IPS-18c (cell line): ENCODE measurements at regions not wholly inside any gene's neighbourhood (a gene's known extent, or its start where the extent isn't known, plus 50 kb on each side); places are given as distances from the start of the nearest gene placed in this dataset.
"Not testable (repeated sequence)": the region's sequence is repeated elsewhere in the genome, so short reads cannot be mapped to it uniquely, and the experiment has no call there.

Experiments
- H3K4me3 ChIP-seq: 2 replicates; pipeline ENCODE4 v1.7.0; 2013; ENCODE audit warnings: low read depth, mild to moderate bottlenecking, low read length, moderate library complexity; ENCODE audit not compliant: insufficient read depth
- H3K9me3 ChIP-seq: one replicate; pipeline ENCODE4 v1.6.1; 2013; ENCODE audit warnings: mild to moderate bottlenecking, low read length, moderate library complexity; ENCODE audit not compliant: control insufficient read depth, insufficient read depth

DNA sequence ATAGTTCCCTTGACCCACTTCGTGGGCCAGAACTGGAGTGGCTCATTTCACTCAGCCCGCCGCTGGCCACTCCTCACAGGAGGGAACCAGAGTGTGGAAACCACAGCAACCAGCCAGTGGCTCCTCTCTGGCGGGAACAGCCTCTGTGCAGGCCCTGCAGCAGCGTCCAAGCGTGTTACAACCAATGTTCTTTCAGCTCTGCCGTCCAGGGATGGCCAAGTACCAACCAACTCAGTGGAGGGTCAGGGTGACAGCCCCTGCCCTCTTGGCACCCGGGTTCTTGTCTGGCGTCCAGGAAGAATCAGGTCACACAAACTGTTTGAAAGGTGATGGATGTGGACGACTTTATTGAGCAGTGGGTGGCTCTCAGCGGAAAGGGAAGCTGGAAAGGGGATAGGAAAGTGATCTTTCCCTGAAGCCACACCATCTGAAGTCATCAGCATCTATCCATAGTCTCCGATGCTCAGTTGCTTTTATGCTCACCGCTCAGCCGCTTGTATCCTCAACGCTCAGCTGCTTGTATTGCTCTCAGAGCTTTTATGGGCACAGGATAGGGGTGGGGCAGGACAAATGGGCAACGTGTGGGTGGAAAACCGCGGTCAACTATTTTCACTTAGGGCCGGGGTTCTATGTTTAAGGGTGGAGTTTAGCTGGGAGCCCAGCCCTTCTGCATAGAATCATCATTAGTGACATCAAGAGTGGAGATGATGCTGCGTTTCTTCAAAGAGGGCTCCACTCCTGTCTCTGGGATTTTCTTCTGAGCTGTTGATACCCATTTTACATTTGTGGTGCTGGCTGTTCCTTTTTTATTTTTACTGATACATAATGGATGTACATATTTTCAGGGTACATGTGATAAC lies 250.2 kb downstream of the RRAGC start:
- no peak overlapping the region for H3K4me3 ChIP-seq
- H3K9me3 ChIP-seq = no peaks in the 10 kb centered on the region

DNA sequence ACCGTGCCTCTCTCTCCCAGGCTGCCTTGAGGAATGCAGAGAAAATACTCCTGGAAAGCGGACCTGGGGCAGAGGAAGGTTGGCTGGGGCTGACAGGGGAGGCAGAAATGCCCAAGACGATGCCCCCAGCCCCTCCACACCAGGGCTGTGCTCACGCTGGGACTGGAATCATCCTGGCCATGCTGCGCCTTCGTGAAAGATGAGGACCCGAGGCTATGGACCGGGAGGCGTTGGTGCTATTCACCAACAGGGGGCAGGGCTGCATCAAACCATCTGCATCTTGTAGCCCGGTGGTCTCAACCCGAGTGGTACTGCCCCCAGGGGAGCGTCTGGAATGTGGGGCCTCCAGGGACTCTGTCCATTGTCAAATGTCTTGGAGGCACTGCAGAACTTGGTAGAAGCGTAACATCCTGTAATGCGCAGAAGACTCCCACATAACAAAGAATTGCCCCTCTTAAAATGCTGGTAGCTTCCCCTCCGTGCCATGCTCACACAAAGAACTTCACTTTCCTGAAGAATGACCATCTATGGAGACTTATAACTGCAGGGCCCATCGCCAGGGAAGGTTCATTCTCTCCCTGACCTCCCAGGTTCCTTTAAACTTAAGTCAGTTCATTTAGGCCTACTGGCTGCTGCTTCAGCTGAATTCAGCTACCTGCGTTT lies 251.2 kb downstream of the RRAGC start:
- H3K9me3 ChIP-seq = no peaks in the 10 kb centered on the region
- no peak overlapping the region for H3K4me3 ChIP-seq

DNA sequence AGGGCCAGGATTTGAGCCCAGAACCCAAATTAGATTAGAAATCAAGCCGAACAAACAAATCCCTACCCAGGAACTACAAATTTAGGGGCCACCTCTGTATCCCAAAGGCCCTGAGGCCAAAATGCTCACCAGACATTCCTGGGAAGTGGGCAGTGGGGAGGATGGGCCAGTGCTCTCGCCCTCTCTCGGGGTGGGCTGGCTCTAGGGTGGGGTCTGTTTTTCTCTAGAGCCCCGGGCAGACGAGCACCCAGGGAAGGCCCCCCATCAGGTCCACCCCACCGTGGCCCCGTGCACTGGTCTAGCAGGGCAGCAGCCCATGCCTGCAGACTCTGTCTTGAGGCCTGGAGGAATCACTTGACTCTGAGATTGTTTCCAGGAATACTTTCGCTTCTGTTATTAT lies 252.0 kb downstream of the RRAGC start:
- Histone ChIP-seq H3K4me3 (no peak overlapping the region), H3K9me3 (no peaks in the 10 kb centered on the region)

DNA sequence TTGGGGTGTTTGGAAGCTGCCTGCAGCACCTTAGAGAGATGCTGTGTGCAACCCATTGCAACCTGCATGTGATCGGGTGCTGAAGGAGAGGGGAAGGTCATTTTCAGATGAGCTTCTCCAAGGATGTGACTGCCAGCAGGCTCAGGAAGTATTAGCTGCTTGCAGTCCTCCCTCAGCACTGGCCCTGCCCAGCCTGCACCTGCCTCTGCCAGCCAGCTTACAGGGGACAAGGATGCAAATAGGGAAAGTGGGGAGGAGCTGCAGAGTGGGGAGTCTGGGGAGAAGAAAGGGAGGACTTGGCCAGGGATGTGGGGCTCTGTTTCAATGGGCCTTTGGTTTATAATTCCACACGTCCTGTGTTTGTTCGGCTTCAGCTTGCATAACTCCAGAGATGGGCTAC lies 254.5 kb downstream of the RRAGC start:
- Histone ChIP-seq H3K4me3 (no peak overlapping the region), H3K9me3 (no peaks in the 10 kb centered on the region)

DNA sequence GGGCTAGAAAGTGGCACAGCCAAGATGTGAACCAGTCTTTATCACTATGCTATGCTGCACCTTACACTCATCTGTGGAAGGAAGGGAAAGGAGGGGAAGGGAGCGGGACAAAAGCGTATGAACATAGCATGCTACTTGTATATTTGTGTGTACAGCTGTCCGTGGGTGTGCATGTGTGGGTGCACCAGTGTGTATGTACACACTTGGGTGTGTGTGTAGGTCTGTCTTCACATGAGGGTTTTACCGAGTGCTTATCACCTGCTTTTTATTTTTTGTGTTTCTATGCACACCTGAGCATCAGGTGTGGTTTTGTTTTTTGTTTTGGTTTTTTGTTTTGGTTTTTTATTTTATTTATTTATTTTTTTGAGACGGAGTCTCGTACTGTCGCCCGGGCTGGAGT lies 255.7 kb downstream of the RRAGC start:
- no peaks in the 10 kb centered on the region for H3K9me3 ChIP-seq
- H3K4me3 ChIP-seq = no peak overlapping the region

- Histone ChIP-seq H3K9me3 (no peaks in the 10 kb centered on the region), H3K4me3 (no peak overlapping the region)
These were observed 258.7 kb downstream of the RRAGC start for GRCh38 chr1:38600905-38601304.

DNA sequence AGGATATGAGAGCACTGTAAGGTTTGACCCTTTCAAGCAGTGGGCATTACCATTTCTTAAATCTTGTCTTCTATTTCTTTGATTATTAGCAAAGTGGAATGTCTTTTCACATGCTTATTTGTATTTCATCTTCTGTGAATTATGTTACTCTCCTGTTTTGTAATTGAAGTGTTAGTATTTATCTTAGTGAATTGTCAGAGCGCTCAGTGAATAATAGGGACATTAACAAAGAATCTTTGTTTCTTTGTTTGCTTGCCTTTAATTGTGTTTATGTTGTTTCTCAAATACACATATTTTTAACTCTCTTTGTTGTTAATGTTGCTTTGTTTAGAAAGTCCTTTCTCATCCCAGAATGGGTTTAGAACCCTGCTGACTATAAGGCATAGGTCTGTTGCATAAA lies 259.3 kb downstream of the RRAGC start:
- Histone ChIP-seq H3K4me3 (no peak overlapping the region), H3K9me3 (no peaks in the 10 kb centered on the region)

- Histone ChIP-seq H3K9me3 (no peaks in the 10 kb centered on the region), H3K4me3 (no peak overlapping the region)
These were observed 261.5 kb downstream of the RRAGC start for GRCh38 chr1:38598118-38598517.

DNA sequence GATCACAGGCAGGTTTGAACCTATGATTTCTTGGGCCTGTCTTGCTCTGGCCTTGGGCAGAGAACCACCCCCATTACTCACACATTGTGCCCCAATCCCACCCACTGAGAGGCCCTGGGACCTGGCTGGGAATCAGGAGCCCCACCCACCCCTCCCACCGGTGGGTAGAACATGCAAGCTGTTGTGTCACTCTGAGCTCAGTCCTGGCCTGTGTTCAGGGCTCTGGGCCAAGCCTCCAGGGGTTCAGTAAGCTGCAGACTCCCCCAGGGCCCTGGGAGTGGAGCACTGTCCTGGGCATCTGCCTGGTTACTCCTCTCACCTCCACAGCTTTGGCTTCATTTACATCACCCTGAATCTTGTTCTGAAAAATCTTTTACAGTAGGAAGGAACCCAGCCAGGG lies 270.5 kb downstream of the RRAGC start:
- no peaks in the 10 kb centered on the region for H3K9me3 ChIP-seq
- H3K4me3 ChIP-seq = no peak overlapping the region

DNA sequence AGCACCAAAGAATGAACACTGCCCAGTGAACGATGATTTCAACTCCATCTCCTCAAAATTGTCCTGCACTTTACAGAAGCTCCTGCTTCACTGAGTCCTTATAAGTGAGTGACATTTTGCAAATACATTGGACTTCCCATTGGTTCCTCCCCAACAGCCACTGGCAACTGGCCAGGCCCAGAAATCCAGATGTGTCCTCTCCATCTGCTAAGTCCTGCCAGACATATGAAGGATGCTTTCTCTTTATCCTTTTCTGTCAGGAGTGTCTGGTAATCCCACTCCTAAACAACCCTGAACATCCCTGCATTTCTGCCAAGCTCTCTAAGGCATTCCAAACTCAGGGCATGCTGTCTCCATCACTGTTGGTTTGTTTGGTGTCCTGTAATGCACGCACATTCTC lies 271.8 kb downstream of the RRAGC start:
- Histone ChIP-seq H3K4me3 (no peak overlapping the region), H3K9me3 (no peaks in the 10 kb centered on the region)

- Histone ChIP-seq H3K9me3 (no peaks in the 10 kb centered on the region), H3K4me3 (no peak overlapping the region)
These were observed 272.5 kb downstream of the RRAGC start for GRCh38 chr1:38586993-38587646.

DNA sequence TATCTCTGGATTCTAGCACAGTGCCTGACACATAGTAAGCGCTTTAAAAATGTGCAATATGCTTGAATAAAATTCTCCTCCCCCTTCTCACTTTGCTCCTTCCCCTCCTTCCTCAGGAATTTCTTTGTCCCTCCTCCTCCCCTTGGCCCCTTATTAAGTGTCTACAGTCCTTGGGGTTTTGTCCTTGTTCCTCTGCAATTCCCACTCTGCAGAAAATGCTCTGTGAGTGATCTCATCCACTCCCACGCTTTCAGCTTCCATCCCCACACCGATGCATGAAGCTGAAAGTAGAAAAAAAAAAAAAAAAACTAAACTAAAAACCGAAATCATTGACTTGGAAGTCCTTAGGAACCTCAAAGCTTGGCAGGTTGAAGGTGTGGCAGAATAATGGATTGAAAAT lies 273.6 kb downstream of the RRAGC start:
- Histone ChIP-seq H3K9me3 (no peaks in the 10 kb centered on the region), H3K4me3 (no peak overlapping the region)

DNA sequence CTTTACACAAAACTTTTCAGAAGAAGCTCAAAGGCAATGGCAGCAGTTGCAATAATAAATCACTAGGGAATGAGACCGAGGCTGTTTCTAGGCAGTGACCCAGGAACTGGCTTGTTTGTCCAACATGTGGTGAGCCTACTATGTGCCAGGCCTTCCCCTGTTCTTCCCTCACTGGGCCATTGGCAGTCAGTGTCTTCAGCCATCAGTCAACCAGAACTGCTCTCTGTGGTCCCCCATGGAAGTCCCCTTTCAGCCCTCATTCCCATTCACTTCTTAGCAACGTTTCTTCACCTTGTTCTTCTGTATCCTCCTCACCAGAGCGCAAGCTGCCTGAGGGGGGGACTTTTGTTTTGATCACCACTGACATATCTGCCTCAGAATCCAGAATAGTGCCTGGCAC lies 274.1 kb downstream of the RRAGC start:
- no peaks in the 10 kb centered on the region for H3K9me3 ChIP-seq
- H3K4me3 ChIP-seq = no peak overlapping the region

DNA sequence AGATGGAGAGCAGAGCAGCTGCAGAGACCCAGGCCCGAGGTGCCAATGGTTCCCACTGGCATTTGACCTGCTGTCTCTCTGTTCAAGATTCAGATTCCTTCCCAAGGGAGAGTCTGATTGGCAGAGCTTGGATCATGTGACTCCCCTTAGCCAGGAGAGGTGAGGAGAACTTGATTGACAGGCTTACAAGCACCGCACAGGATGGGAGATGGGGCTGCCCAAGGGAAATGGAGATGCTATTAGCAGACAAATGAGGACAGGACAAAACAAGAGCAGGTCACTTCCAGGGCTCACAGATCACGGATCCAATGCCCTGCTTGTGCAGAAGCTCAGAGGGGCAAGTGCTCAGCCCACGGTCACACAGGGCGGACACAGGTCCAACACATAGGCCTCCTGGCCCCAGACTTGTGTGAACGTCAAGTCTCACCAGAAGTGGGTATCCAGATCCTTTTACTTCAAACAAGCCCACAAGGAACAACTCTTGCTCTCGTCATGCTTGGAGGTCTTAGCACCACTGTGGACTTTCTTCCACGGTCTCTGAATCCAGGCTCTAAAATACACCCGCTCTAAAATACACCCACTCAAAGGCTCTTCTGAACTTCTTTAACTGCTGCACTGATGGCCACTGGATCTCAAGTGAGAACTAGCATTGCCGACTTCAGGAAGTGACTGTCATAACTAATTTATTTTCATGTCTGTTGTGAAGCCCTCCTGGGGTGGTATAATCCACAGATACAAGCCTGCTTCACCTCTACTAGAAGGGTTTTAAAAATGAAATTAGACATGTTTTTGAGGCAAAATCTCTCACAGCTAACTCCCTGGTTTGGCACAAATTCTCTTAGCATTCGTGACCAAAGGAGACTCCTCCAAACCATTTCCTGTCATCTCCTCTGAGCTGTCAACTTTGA lies 274.9 kb downstream of the RRAGC start:
- Histone ChIP-seq H3K4me3 (no peak overlapping the region), H3K9me3 (no peaks in the 10 kb centered on the region)

DNA sequence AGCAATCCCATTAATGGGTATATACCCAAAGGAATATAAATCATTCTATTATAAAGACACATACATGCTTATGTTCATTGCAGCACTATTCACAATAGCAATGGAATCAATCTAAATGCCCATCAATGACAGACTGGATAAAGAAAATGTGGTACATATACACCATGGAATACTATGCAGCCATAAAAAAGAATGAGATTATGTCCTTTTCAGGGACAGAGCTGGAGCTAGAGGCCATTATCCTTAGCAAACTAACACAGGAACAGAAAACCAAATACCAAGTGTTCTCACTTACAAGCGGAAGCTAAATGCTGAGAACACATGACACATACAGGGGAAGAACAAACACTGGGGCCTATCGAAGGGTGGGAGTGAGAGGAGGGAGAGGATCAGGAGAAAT lies 276.3 kb downstream of the RRAGC start:
- H3K9me3 ChIP-seq, H3K4me3 ChIP-seq: not testable (repeated sequence)

DNA sequence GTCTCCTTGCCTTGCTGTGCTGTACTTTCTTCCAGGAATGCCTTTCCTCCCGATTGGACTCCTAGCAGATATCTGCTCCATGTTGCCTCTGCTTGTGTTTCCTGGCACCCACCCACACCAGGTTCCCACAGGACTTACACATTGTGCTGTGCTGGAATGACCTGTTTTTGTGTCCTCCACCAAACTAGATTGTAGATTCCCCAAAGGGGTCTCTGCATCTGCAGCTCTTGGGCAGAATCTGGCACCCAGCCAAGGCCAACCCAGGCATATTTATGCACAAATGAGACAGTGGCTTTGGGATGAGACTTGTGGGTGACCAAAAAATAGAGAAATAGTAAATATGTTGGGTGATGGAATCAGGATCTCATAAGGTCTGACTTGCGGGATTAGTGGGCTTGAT lies 278.2 kb downstream of the RRAGC start:
- no peaks in the 10 kb centered on the region for H3K9me3 ChIP-seq

GRCh38 chr1:38580594-38580993 lies 279.0 kb downstream of the RRAGC start:
- H3K9me3 ChIP-seq = no peaks in the 10 kb centered on the region
- no peak overlapping the region; the same call in 1 of the 2 replicates for H3K4me3 ChIP-seq

More for the DNA sequence above, 278.2 kb downstream of the RRAGC start:
- H3K4me3 ChIP-seq = no peak overlapping the region
